Midbrain (tissue), 1 donor: ENCODE measurements at regions not wholly inside any gene's neighbourhood (a gene's known extent, or its start where the extent isn't known, plus 50 kb on each side); places are given as distances from the start of the nearest gene placed in this dataset.
"Not testable (repeated sequence)": the region's sequence is repeated elsewhere in the genome, so short reads cannot be mapped to it uniquely, and the experiment has no call there.

Experiments used
- DNase-seq: peaks from one replicate; lab custom pipeline; 2025; lab: John Stamatoyannopoulos, UW

GRCh38 chr13:60924856-60925255 lies 490.8 kb downstream of the PCDH20 start:
- no peak for DNase-seq

GRCh38 chr13:60922576-60923231 lies 492.9 kb downstream of the PCDH20 start:
- DNase-seq: no peak

GRCh38 chr13:60893801-60894200 lies 496.8 kb downstream of the TDRD3 start:
- no peak for DNase-seq

GRCh38 chr13:60887711-60888110 lies 490.7 kb downstream of the TDRD3 start:
- no peak for DNase-seq

- no peak for DNase-seq
These were observed 484.5 kb downstream of the TDRD3 start for GRCh38 chr13:60881507-60881906.

GRCh38 chr13:60873116-60873515 lies 476.1 kb downstream of the TDRD3 start:
- DNase-seq: no peak

- no peak for DNase-seq
These were observed 473.1 kb downstream of the TDRD3 start for GRCh38 chr13:60869941-60870613.

- no peak for DNase-seq
These were observed 472.2 kb downstream of the TDRD3 start for GRCh38 chr13:60869225-60869624.

GRCh38 chr13:60862036-60862435 lies 465.0 kb downstream of the TDRD3 start:
- no peak for DNase-seq

- no peak for DNase-seq
These were observed 460.7 kb downstream of the TDRD3 start for GRCh38 chr13:60857698-60858097.

GRCh38 chr13:60852886-60853285 lies 455.9 kb downstream of the TDRD3 start:
- DNase-seq: no peak

GRCh38 chr13:60851378-60851777 lies 454.4 kb downstream of the TDRD3 start:
- no peak for DNase-seq

GRCh38 chr13:60850526-60850925 lies 453.5 kb downstream of the TDRD3 start:
- no peak for DNase-seq

GRCh38 chr13:60838581-60838980 lies 441.6 kb downstream of the TDRD3 start:
- no peak for DNase-seq

- DNase-seq: no peak
These were observed 440.8 kb downstream of the TDRD3 start for GRCh38 chr13:60837806-60838205.

- DNase-seq: no peak
These were observed 439.8 kb downstream of the TDRD3 start for GRCh38 chr13:60836821-60837220.

- no peak for DNase-seq
These were observed 414.6 kb downstream of the TDRD3 start for GRCh38 chr13:60811581-60811980.

GRCh38 chr13:60805640-60806039 lies 408.6 kb downstream of the TDRD3 start:
- DNase-seq: not testable (repeated sequence)

- DNase-seq: no peak
These were observed 401.5 kb downstream of the TDRD3 start for GRCh38 chr13:60798503-60798902.

GRCh38 chr13:60797112-60797511 lies 400.1 kb downstream of the TDRD3 start:
- no peak for DNase-seq

- DNase-seq: no peak
These were observed 397.7 kb downstream of the TDRD3 start for GRCh38 chr13:60794751-60795150.

GRCh38 chr13:60790620-60791019 lies 393.6 kb downstream of the TDRD3 start:
- DNase-seq: no peak

- DNase-seq: no peak
These were observed 391.3 kb downstream of the TDRD3 start for GRCh38 chr13:60788156-60788829.
